ENCODE measurements at regions not wholly inside any gene's neighbourhood (a gene's known extent, or its start where the extent isn't known, plus 50 kb on each side); places are given as distances from the start of the nearest gene placed in this dataset.

DNA sequence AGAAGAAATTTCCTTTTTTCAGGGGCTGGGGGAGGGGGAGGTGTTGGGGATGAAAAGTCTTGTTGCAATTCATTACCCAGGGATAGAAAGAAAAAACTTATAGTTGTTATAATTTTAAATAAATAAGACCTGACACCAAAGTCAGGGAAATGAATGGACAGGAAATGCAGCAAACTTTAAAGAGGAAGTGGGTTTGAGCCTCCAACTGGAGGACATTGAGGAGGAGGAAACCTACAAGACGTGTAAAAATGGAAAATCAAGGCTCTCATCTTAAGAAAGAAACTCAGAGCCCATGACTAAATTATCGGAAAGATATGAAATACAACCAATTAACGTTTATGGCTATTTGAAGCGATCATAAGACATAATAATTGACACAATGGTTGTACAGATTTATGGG lies 54.4 kb downstream of the NIBAN1 start:
- no peak for DNase-seq (ENCODE audit: low read depth in 2 of 2)

DNA sequence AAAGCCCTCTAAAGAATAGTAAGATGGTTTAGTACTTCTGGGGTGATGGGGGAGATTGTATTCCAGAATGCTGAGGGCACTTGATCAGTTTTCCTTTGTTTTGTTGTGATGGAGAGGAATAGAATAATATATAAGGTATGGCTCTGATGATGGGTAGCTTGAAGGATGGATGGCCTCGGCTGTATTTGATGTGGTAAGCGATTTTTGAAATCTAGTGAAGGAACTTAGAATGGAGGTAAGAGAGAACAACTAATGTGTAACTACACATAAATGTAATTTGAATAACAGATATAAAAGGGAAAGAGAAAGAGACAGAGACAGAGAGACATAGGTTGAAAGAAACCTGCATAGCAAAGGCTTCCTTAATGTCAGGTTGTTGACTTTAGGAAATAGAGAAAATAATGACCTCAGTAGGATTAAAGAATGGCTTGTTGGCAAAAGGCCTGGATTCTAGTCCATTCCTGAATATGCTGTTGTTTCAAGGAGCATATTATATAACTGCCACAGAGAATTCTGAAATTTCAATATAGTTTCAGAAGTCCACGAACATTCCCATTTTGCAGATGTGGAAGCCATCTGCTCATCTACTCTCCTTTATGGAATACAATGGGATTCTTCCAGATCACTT lies 58.7 kb downstream of the NIBAN1 start:
- no peak for DNase-seq (ENCODE audit: low read depth in 2 of 2)

DNA sequence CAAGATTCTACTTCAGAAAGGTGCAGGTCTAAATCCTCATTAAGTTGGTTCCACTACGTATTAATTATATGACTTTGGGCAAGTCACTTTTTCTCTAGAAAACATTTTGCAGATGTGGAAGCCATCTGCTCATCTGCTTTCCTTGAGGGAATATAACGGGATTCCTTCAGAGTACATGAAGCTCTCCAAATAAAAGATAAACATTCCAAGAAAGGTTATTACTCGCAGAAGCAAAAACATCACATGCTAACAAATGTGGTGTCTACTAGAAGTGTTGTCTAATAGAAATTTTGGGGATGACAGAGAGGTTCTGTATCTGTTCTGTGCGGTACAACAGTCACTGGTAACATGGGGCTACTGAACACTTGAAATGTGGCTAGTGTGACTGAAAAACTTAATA lies 60.2 kb downstream of the NIBAN1 start:
- DNase-seq (ENCODE audit: low read depth in 2 of 2) = no peak

DNA sequence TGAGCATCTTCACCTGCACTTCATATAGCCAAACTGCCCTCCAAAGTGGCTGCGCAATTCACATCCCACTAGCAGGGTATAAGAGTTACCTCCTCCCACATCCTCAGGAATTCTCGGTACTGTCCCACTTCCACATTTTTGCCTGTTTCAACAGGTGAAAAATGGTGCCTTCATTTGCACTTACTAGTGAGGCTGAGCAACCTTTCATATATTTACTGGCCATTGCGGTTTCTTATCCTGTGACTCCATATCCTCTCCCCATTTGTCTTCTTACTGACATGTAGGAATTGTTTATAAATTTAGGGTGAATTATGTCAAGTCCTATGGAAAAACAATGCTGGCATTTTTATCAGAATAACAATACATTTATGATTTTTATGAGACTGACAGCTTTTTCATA lies 61.9 kb downstream of the NIBAN1 start:
- no peak for DNase-seq (ENCODE audit: low read depth in 2 of 2)

DNA sequence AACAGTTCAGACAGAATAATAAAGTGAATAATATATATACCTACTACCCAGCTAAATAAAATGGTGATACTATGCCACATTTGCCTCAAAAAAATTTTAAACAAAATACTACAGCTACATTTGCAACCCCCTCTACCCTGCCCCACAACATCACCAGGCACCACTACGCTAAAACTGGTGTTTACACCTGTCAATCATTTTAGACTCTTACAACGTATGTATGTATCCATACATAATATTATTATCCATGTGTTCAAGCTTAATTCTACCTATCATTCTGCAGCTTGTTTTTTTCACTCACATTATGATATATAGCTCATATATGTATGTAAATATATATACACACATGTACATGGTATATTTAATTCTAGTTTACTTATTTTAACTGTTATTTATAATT lies 62.5 kb downstream of the NIBAN1 start:
- DNase-seq (ENCODE audit: low read depth in 2 of 2) = no peak

DNA sequence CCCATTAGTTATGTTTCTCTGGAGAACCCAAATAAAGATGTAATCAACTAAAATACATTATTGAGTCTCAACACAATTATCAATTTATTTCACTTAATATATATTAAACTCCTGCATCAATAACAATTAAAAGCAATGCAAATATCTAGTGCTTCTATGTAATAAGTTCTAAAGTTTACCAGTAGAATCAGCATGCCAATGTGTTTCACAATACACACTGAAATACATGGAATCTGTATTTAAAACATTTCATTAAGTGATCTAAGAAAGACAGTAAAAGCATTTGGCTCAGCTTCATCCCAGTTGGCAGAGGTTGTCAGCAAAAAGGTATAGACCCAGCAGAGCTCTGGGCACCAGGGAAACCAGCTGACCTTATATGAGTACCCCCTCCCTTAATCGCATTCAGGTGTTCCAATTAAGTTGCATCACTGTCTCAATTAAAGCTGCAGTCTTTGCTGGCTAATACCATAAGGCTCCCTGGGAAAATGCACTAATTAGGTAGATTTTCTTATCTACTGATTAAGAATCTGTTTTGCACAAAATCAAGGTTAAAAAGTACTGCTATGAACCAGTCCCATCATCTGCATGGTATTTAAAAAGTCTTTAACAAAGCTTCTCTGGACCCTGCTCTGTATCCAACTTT lies 63.1 kb downstream of the NIBAN1 start:
- no peak for DNase-seq (ENCODE audit: low read depth in 2 of 2)

DNA sequence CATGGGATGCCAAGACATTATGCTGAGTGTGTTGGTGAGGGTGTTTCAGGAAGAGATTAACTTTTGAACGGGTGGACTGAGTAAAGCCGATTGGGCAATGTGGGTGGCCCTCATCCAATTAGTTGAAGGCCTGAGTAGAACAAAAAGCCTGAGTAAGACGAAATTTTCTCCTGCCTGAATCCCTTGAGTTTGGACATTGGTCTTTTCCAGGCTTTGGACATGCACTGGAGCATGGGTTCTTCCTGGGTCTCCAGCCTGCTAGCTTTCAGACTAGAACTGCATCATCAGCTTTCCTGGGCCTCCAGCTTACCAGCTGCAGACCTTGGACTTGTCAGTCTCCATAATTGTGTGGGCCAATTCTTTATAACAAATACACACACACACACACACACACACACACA lies 63.6 kb downstream of the NIBAN1 start:
- DNase-seq (ENCODE audit: low read depth in 2 of 2) = no peak

DNA sequence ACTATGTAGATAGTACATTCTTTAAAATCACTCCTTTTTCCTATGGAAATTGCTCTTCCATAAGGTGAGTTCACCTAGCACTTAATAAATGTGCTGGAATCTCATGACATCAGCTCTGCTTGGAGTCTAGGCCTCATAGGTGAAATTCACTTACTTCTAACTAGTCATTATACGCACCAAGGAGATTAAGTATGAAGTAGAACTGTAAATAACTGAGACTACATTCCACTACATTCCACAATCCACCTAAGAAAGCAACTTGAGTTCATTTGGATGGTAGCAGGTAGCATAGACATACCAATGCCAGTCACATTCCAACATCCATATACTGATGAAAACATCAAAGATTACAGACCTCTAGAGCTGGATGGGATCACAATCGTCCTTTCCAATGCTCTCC lies 64.3 kb downstream of the NIBAN1 start:
- no peak for DNase-seq (ENCODE audit: low read depth in 2 of 2)

DNA sequence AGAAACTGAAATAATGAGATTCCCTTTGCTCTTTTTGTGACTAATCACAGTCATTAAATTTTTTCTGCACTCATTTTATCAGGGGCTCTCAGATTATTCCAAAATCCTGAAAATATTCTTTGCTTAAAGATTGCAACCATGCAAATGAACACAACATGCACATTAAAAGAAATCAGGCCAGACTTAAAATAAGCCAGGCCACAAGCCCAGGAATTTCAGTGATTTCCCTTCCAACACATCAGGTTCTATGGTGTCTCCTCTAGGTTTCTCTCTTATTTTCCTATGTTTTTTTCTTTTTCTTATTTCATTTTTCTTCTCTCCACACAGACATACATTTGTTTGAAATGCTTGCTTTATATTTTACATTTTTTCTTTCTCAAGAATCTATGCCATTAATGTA lies 65.3 kb downstream of the NIBAN1 start:
- DNase-seq (ENCODE audit: low read depth in 2 of 2) = no peak

DNA sequence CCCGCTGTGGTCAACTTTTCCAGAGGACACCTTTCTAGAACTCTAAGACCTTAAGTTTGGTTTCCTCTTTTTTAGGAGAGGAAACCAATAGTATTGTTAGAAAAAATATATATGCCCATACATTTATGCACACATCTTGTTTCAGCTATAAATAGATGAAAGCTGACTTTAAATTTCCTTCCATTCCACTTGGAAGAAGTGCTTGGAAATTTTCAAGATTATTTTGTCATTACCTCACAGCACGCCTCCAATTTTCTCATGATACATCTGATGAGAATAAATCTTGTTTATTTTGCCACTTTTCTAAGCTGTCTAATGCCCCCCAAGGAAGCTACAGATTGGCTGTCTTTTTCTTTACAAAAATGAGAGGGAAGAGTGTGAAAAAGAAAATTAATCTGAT lies 65.8 kb downstream of the NIBAN1 start:
- DNase-seq (ENCODE audit: low read depth in 2 of 2) = no peak

DNA sequence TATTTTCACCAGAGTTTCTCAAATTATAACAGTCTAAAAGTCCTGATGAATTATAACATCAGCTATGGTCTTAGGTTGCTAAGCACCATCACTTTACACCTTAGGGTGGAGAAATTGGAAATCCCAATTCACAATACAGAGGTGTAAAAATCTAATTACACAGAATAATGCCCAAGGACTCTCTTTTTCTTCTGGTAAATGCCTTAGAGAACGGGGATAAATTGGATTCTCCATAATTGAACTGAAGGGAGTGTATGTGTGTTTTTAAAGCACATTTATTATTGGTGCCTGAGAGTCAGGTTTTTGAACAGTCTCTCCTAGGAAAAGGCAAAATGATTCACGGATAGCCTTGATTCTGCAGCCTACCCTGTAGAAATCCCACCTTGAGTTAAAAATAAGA lies 66.8 kb downstream of the NIBAN1 start:
- DNase-seq (ENCODE audit: low read depth in 2 of 2) = no peak

DNA sequence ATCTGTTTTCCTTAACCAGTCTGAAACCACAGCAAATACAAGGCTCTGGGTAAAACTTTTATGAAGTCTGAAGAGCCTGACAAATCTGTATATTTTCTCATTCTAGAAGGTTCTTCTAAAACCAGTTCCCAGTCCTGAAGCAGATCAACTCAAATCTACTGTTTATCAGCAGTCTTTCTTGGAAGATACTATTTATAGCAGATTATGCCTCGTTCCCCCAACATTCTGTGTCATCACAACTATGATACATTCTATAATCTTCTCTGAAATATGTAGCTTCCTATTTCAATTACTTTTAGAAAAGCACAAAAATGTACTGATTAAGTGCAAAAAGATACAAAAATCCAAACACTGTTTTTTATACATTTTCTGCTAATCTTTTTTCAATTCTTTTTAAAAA lies 67.5 kb downstream of the NIBAN1 start:
- no peak for DNase-seq (ENCODE audit: low read depth in 2 of 2)

DNA sequence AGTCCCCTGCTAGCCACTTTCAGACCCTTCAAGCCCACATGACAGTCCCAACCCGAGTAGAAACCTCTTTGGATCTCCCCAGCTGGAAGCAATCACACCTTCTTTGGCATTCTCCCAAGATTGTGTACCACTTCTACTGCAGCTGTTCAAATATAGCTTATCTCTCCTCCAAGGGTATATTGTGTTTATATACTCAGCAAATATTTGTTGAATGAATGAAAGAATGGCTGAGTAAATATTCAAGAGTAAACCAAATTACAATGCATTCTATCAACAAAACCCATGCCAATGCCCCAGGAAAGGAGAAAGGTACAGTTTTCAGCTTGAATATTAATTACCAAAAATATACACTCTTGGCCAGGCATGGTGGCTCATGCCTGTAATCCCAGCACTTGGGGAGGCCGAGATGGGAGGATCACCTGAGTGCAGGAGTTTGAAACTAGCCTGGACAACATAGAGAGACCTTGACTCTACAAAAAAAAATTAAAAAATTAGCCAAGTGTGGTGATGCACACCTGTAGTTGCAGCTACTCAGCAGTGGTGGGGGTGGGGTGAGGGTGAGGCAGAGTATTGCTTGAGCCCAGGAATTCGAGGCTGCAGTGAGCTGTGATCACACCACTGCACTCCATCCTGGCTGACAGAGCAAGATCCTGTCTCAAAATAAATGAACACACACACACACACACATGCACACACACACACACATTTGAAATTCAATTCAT lies 68.5 kb downstream of the NIBAN1 start:
- no peak for DNase-seq (ENCODE audit: low read depth in 2 of 2)

DNA sequence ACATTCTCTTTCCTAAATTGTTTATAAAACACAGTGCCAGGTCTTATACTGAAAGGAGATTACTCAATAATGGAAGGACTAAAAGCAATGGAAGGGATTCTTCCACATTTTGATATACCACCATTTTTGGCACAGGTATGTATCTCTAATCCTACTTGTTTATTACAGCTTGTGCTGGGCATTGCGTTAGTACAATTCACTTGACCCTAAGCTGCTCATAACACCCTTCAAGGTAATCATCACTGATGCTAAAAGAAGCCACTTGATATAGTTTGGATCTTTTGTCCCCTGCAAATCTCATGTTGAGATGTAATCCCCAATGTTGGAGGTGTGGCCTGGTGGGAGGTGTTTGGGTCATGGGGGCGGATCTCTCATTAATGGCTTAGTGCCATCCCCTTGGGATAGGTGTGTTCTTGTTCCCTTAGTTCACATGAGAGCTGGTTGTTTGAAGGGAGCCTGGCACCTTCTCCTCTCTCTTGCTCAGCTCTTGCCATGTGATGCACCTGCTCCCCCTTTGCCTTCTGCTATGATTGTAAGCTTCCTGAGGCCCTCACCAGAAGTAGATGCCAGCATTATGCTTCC lies 71.1 kb downstream of the NIBAN1 start:
- DNase-seq (ENCODE audit: low read depth in 2 of 2) = no peak

DNA sequence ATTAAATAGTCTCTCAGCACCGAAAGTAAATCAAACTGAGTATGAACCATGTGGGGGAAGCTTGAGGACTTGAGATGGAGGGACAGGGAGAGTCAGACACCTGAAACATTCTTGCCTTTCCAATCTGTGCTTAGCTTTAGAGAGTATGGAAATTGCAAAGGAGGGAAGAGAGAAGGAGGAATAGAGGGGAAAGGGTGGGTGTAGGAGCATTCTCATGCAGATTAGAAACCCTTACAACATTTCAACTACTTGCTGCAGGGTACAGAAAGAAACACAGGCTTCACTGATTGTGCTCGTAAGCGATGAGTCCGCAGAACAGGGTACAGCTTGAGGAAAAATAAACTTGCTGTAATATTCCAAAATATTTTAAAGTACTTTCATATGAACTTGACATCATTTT lies 73.8 kb downstream of the NIBAN1 start:
- DNase-seq (ENCODE audit: low read depth in 2 of 2) = no peak

DNA sequence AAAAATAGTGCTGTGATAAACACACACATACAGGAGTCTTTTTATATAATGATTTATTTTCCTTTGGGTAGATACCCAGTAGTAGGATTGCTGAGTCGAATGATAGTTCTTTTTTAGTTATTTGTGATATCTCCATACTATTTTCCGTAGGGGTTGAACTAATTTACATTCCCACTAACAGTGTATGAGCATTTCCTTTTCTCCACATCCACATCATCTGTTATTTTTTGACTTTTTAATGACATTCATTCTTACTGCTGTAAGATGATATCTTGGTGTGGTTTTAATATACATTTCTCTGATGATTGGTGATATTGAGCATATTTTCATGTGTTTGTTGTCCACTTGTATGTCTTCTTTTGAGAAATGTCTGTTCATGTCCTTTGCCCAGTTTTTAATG lies 78.3 kb downstream of the NIBAN1 start:
- DNase-seq (ENCODE audit: low read depth in 2 of 2) = no peak

DNA sequence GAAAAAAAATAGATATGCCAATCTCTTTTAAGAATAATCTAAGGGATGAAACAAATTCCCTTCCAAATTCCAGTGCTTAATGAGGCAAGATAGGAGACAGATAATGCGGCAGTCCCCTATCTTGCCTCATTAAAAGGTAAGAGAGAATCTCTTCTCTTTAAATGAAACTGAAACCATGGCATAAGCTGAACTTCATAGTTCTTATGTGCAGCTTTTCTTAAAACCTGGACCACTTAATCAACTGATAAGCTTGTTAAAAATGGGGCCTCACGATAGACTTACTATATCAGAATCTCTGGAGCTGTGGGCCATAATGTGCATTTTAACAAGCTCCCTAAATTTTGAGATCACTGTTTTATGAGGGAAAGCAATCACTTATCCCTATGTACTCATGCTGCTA lies 79.2 kb downstream of the NIBAN1 start:
- DNase-seq (ENCODE audit: low read depth in 2 of 2) = no peak

DNA sequence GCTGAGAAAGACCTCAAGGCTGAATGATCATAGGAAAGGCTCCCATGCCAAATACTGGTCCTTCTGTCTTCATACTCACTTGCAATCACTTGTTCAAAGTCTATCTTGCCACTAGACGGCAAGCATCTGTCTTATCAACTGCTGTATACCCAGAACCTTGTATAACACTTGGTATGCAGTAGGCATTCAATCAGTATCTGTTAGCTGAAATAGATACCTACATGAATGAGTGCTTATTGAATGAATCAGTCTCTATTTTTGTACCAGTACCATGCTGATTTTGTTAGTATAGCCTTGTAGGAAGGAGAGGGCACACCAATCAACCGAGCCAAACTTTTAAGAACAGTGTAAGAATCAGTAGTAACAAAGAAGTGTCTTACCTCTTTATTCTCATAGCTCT lies 80.6 kb downstream of the NIBAN1 start:
- DNase-seq (ENCODE audit: low read depth in 2 of 2) = no peak

DNA sequence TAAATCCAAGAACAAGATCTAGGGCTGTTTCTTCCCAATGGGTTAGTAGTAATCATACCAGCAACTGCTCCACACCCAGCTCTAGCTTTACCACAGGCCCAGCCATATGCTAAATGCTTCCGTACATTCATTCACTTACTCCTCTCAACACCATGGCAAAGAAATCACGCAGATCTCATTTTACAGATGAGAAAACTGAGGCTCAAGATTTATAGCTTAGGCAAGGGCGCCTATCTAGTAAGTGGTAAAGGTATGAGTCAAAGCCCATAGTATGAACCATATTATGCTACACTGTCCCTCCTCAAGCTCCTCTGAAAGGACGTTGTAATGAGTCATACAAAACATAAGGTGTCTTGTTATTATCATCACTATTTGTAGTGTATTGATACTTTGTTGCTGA lies 82.2 kb downstream of the NIBAN1 start:
- no peak for DNase-seq (ENCODE audit: low read depth in 2 of 2)

DNA sequence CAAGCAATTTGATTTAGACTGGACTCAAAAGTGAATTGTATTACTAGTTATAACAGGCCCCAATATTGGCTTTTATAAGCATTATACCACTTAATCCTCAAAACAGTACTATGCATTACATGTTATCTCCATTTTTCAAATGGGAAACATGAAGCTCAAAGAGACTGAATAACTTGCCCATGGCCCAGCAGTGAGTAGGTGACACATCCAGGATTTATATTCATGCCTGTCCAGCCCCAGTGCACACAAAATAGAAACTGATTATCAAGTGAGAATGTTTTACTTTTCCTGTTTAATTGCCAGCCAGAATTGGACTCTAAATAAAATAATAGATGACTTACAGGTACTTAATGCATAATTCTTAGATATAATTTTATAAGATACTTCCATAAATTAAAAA lies 82.9 kb downstream of the NIBAN1 start:
- DNase-seq (ENCODE audit: low read depth in 2 of 2) = no peak

DNA sequence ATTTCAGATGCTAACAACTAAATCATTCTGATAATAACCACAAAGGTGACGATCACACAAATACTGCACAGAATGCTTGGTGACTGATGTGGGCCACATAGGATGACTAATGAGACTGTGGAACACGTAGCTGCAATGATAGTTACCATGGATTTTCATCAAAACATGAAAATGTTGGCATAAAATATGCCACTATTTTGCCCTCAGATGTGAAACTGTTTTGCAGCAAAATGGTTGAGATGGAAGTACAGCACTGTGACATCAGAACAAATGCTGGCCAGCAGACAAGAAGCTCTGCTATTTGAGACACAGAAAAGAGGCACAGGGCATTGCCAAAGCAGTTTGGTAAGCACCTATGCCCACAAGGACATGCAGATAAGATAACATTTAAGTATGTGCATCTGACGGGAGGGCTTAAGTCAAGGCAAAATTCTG lies 83.8 kb downstream of the NIBAN1 start:
- no peak for DNase-seq (ENCODE audit: low read depth in 2 of 2)

DNA sequence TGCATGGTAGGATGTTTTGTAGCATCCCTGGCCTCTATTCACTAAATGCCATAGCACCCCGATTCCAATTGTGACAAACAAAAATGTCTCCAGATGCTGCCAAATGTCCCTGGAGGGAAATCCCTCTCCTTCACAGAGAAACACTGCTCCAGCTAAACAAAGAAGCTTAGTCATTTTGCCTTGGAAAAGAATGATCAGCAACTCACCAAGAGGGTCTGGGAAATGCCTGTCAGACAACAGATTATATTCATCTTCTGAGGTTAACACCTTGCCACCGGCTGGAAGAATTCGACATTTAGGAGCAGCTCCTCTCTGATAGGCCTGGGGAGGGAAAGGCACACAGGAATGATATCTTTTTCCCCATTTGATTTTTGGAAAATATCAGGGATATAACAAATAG lies 84.4 kb downstream of the NIBAN1 start:
- DNase-seq (ENCODE audit: low read depth in 2 of 2) = no peak

DNA sequence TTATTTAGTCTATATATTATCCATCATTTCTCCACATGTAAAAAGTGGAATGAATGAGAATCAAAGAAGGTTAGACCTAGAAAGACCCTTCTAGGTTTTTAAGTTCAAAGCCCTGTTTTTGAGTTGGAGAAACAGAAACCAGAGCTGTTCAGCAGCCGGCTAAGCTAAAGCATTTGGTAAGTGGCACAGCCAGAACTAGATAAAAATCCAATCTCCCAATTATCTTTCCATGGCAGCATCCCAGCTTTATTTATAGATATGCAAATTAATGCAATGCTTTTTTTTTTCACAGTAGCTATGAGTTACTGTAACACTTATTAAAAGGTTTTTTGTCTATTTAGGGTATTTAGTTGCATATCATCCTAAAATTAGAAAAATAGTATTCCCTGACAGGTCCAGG lies 85.1 kb downstream of the NIBAN1 start:
- no peak for DNase-seq (ENCODE audit: low read depth in 2 of 2)
